GM12878 (cell line): ENCODE measurements at regions not wholly inside any gene's neighbourhood (a gene's known extent, or its start where the extent isn't known, plus 50 kb on each side); places are given as distances from the start of the nearest gene placed in this dataset.

ENCODE experiments used
- ATAC-seq: fragments of 200-7000 bp; cut with Tn5 transposase; 3 replicates; pipeline ENCODE4 v1.9.1; 2020; ENCODE audit warnings: mild to moderate bottlenecking, moderate library complexity
- BruUV-seq: library from RNA; stranded (reverse); fragments of 400-500 nt; replicated peaks from 2 replicates; lab custom pipeline; 2021; lab: Mats Ljungman, UMichigan
- CTCF ChIA-PET: fragments of 300-600 bp; sonication (Branson Sonifier 250); formaldehyde crosslinking; extraction: SDS; loops from one replicate; lab custom pipeline; 2021; ENCODE audit warnings: inconsistent platforms; lab: Yijun Ruan, JAX
- POLR2A ChIA-PET: fragments of 350-600 bp; formaldehyde crosslinking; extraction: SDS; loops from one replicate; lab custom pipeline; 2021; ENCODE audit warnings: inconsistent platforms; lab: Charles Lee
- RAD21 ChIA-PET: fragments of 300-600 bp; sonication (Branson Sonifier 250); formaldehyde crosslinking; loops from one replicate; lab custom pipeline; 2023; ENCODE audit warnings: antibody characterized with exemption; ENCODE audit not compliant: unreplicated experiment; lab: Charles Lee
- SMC1A ChIA-PET: fragments of 300-600 bp; sonication (Branson Sonifier 250); formaldehyde crosslinking; loops from one replicate; lab custom pipeline; 2023; ENCODE audit not compliant: unreplicated experiment, uncharacterized antibody; lab: Charles Lee
- DNase-seq: peaks from one replicate; pipeline ENCODE4 v3.0.0-alpha.2; 2011; ENCODE audit warnings: low read depth, low spot score
- FAIRE-seq: peaks from 3 replicates; lab custom pipeline; 2011; peaks lifted over from hg19 to GRCh38; lab: Jason Lieb, UNC
- H2AFZ ChIP-seq: 2 replicates; pipeline ENCODE4 v1.6.0; 2011; ENCODE audit warnings: low read depth, low read length, control low read depth; ENCODE audit not compliant: control insufficient read depth
- H3K27ac ChIP-seq: 2 replicates; pipeline ENCODE4 v1.5.1; 2011; ENCODE audit warnings: control low read depth; ENCODE audit not compliant: control insufficient read depth, insufficient read depth
- H3K27me3 ChIP-seq, 2 experiments: replicated peaks in 1 of 2; 2 replicates each; pipeline versions ENCODE4 v1.6.0 to v1.6.1; 2011; ENCODE audit warnings: low read length in 1 of 2; ENCODE audit not compliant: control insufficient read depth in 2 of 2, insufficient read depth in 2 of 2
- H3K36me3 ChIP-seq, 2 experiments: 2 replicates each; pipeline ENCODE4 v1.5.1; 2011; ENCODE audit warnings: low read length in 1 of 2; ENCODE audit not compliant: control insufficient read depth in 2 of 2, insufficient read depth in 2 of 2
- H3K4me1 ChIP-seq: 2 replicates; pipeline ENCODE4 v1.6.1; 2011; ENCODE audit warnings: mild to moderate bottlenecking, low read length, moderate library complexity, mixed read lengths; ENCODE audit not compliant: control insufficient read depth, insufficient read depth
- H3K4me2 ChIP-seq: 2 replicates; pipeline ENCODE4 v1.6.0; 2011; ENCODE audit warnings: control low read depth; ENCODE audit not compliant: control insufficient read depth, insufficient read depth
- H3K4me3 ChIP-seq: fragments of 200-600 bp; sonication (generic); 2 replicates; pipeline ENCODE4 v1.5.1; 2016
- H3K79me2 ChIP-seq: 2 replicates; pipeline ENCODE4 v1.6.0; 2011; ENCODE audit warnings: low read length; ENCODE audit not compliant: control insufficient read depth, insufficient read depth
- H3K9ac ChIP-seq: 2 replicates; pipeline ENCODE4 v1.8.0; 2011; ENCODE audit warnings: low read length, control low read depth, mixed read lengths; ENCODE audit not compliant: control insufficient read depth, insufficient read depth
- H3K9me3 ChIP-seq: replicated peaks from 3 replicates; pipeline ENCODE4 v1.5.1; 2011; ENCODE audit warnings: mild to moderate bottlenecking, low read length; ENCODE audit not compliant: control insufficient read depth, insufficient read depth
- H4K20me1 ChIP-seq: 2 replicates; pipeline ENCODE4 v1.6.0; 2011; ENCODE audit not compliant: control insufficient read depth, insufficient read depth
- BMI1 ChIP-seq: fragments of 450-650 bp; IDR thresholded peaks from 2 replicates; pipeline ENCODE4 v1.6.1; 2016; ENCODE audit warnings: mild to moderate bottlenecking, moderate library complexity, borderline replicate concordance
- CBX3 ChIP-seq: fragments of 200-600 bp; sonication (generic); IDR thresholded peaks from 2 replicates; pipeline ENCODE4 v1.6.1; 2016; ENCODE audit warnings: low read depth, borderline replicate concordance
- CEBPB ChIP-seq, 2 experiments: fragments of 150-350 bp in 1 of 2; IDR thresholded peaks; 2 replicates each; pipeline ENCODE4 v1.6.1; 2012 to 2014; ENCODE audit warnings: low read depth in 2 of 2, low read length in 2 of 2, borderline replicate concordance in 1 of 2, inconsistent platforms in 1 of 2
- CHD4 ChIP-seq: fragments of 200-600 bp; sonication (generic); IDR thresholded peaks from 2 replicates; pipeline ENCODE4 v1.6.1; 2016; ENCODE audit warnings: mild to moderate bottlenecking
- EGR1 ChIP-seq, 2 experiments: IDR thresholded peaks; 1 replicate in 1 of 2; 2 replicates in 1 of 2; pipeline ENCODE4 v1.6.1; 2011 to 2012; ENCODE audit warnings: low read depth in 2 of 2, low read length in 2 of 2, borderline replicate concordance in 1 of 2, mild to moderate bottlenecking in 1 of 2, moderate library complexity in 1 of 2
- JUND ChIP-seq: IDR thresholded peaks from 2 replicates; pipeline ENCODE4 v1.6.1; 2012; ENCODE audit warnings: low read depth, mild to moderate bottlenecking, low read length, improper control_type of control experiment, moderate library complexity
- NR2F1 ChIP-seq: fragments of 450-650 bp; conservative IDR thresholded peaks from 2 replicates; pipeline ENCODE4 v1.6.1; 2017; ENCODE audit warnings: mild to moderate bottlenecking
- PML ChIP-seq: IDR thresholded peaks from 2 replicates; pipeline ENCODE4 v1.6.1; 2012; ENCODE audit warnings: low read length, inconsistent platforms
- POLR2AphosphoS5 ChIP-seq: IDR thresholded peaks from 2 replicates; pipeline ENCODE4 v1.6.1; 2011; ENCODE audit warnings: mild to moderate bottlenecking, low read length, inconsistent platforms
- POU2F2 ChIP-seq: IDR thresholded peaks from 3 replicates; pipeline ENCODE4 v1.6.1; 2011; ENCODE audit warnings: low read depth, mild to moderate bottlenecking, low read length, borderline replicate concordance
- RAD21 ChIP-seq: IDR thresholded peaks from 2 replicates; pipeline ENCODE4 v1.6.1; 2011; ENCODE audit warnings: mild to moderate bottlenecking, low read depth, low read length, moderate library complexity; ENCODE audit not compliant: insufficient read depth
- SMAD5 ChIP-seq: IDR thresholded peaks from 2 replicates; pipeline ENCODE4 v1.6.1; 2016; ENCODE audit warnings: antibody characterized with exemption, low read depth
- SPI1 ChIP-seq: IDR thresholded peaks from 2 replicates; pipeline ENCODE4 v1.6.1; 2011; ENCODE audit warnings: low read depth, mild to moderate bottlenecking, low read length, moderate library complexity, borderline replicate concordance; ENCODE audit not compliant: insufficient read depth
- SREBF2 ChIP-seq: IDR thresholded peaks from 2 replicates; pipeline ENCODE4 v1.6.1; 2012; ENCODE audit warnings: mild to moderate bottlenecking, low read length
- SUPT20H ChIP-seq: IDR thresholded peaks from 2 replicates; pipeline ENCODE4 v1.6.1; 2011; ENCODE audit warnings: low read depth, mild to moderate bottlenecking, low read length, moderate library complexity, borderline replicate concordance; ENCODE audit not compliant: control insufficient read depth
- TCF3 ChIP-seq: IDR thresholded peaks from 2 replicates; pipeline ENCODE4 v1.6.1; 2012; ENCODE audit warnings: low read depth, mild to moderate bottlenecking, low read length, borderline replicate concordance; ENCODE audit not compliant: insufficient read depth
- TCF7 ChIP-seq: IDR thresholded peaks from 2 replicates; pipeline ENCODE4 v1.6.1; 2014; ENCODE audit warnings: antibody characterized with exemption, borderline replicate concordance
- ZBED1 ChIP-seq: IDR thresholded peaks from 2 replicates; pipeline ENCODE4 v1.6.1; 2016; ENCODE audit warnings: borderline replicate concordance
- ZNF274 ChIP-seq: IDR thresholded peaks from one replicate; pipeline ENCODE4 v1.8.0; 2011; ENCODE audit not compliant: insufficient read length, insufficient read depth
- WGBS: methylation state at CpG from one replicate; pipeline ENCODE4 v1.1.6; 2016; ENCODE audit warnings: low lambda C conversion rate; ENCODE audit not compliant: insufficient replicate concordance, insufficient coverage; ENCODE audit errors: missing lambda C conversion rate; 5-methylcytosine and 5-hydroxymethylcytosine counted together
- in situ Hi-C: fragments of 300-500 bp; cut with MboI; formaldehyde crosslinking; loops from 9 replicates; pipeline ENCODE4 v1.14.3; 2018; ENCODE audit warnings: mixed read lengths
- intact Hi-C: fragments of 100-400 bp; cut with micrococcal nuclease; formaldehyde crosslinking; loops from one replicate; pipeline ENCODE4 v1.14.2; 2022; ENCODE audit not compliant: unreplicated experiment

DNA sequence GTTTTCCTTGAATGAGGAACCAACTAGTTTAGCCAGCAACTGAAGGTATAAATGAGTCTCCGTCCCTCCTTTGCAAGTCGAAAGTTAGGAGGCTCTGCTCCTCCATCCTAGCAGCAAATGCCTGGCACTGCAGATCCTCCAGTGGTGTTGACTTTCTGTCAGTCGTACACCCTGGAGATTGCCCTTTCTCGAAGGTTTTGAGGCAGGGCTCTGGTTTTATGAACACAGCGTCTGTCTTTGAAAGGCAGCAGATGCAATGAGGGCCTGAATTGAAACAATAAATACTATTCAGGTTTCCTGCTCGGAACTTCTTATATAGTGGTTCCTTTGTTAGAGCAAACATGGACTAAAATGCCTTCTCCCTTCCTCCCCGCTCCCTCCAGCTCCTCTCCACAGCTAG is 284.0 kb downstream of the TMEM38B start:
- ATAC-seq (no peak), FAIRE-seq (no peak), DNase-seq (no peak)
- Histone ChIP-seq H3K4me2 (no peak overlapping the region), H2AFZ (no peak overlapping the region), H3K9ac (no peak overlapping the region), H3K27ac (no peak overlapping the region), H3K36me3 (no peaks in the 10 kb centered on the region), H3K4me3 (no peak overlapping the region), H3K79me2 (no peaks in the 10 kb centered on the region), H3K27me3 (no peaks in the 10 kb centered on the region), H3K9me3 (no peaks in the 10 kb centered on the region), H4K20me1 (no peaks in the 10 kb centered on the region), H3K4me1 (no peaks in the 10 kb centered on the region)
- intact Hi-C loops (no loop called here), in situ Hi-C loops (no loop called here)
- ChIA-PET CTCF (no interaction called here), SMC1A (no interaction called here), POLR2A (no interaction called here), RAD21 (no interaction called here)
- TF ChIP-seq POLR2AphosphoS5 (no peak), ZNF274 (no peak), CBX3 (no peak), CHD4 (no peak), EGR1 (IDR thresholded peaks at IDR 0.05; ENCODE audit: borderline replicate concordance in 1 of 2, low read depth in 2 of 2, low read length in 2 of 2) (no peak), BMI1 (no peak), NR2F1 (no peak), SMAD5 (no peak), CEBPB (IDR thresholded peaks at IDR 0.05; ENCODE audit: borderline replicate concordance in 1 of 2, low read depth in 2 of 2, low read length in 2 of 2) (no peak), SUPT20H (no peak), POU2F2 (no peak), SPI1 (no peak), RAD21 (no peak), PML (no peak), TCF7 (no peak), SREBF2 (no peak), TCF3 (no peak), JUND (no peak), ZBED1 (no peak)
- 15% methylated on average over 7 of the region's 7 CpGs for WGBS
- no TSS peak for BruUV-seq
